GM18502 (cell line): ENCODE measurements at regions not wholly inside any gene's neighbourhood (a gene's known extent, or its start where the extent isn't known, plus 50 kb on each side); places are given as distances from the start of the nearest gene placed in this dataset.
"Not testable (repeated sequence)": the region's sequence is repeated elsewhere in the genome, so short reads cannot be mapped to it uniquely, and the experiment has no call there.

Experiments used
- ATAC-seq: cut with Tn5 transposase; IDR thresholded peaks from one replicate; pipeline ENCODE4 v1.9.1; 2021; ENCODE audit warnings: mild to moderate bottlenecking; ENCODE audit not compliant: unreplicated experiment, poor library complexity

- not testable (repeated sequence) for ATAC-seq
These were observed 87.8 kb upstream of the TANK start for GRCh38 chr2:161072436-161072835.

- no peak for ATAC-seq
These were observed 84.5 kb upstream of the TANK start for GRCh38 chr2:161075701-161076100.

GRCh38 chr2:161076936-161077335 is 83.3 kb upstream of the TANK start:
- ATAC-seq = no peak

- peak; percentile 94 for ATAC-seq
These were observed 82.6 kb upstream of the TANK start for GRCh38 chr2:161077367-161078210.

GRCh38 chr2:161078211-161078539 is 82.1 kb upstream of the TANK start:
- no peak for ATAC-seq

- ATAC-seq = no peak
These were observed 75.1 kb upstream of the TANK start for GRCh38 chr2:161085149-161085548.

GRCh38 chr2:161088658-161089350 is 71.4 kb upstream of the TANK start:
- ATAC-seq = peak; percentile 89

- peak; percentile 64 for ATAC-seq
These were observed 69.8 kb upstream of the TANK start for GRCh38 chr2:161090411-161090810.

GRCh38 chr2:161095314-161095713 is 64.9 kb upstream of the TANK start:
- ATAC-seq = no peak

GRCh38 chr2:161096336-161096735 is 63.9 kb upstream of the TANK start:
- no peak for ATAC-seq

GRCh38 chr2:161097157-161097556 is 63.1 kb upstream of the TANK start:
- ATAC-seq = no peak

- ATAC-seq = no peak
These were observed 59.9 kb upstream of the TANK start for GRCh38 chr2:161100211-161100895.

- ATAC-seq = no peak
These were observed 58.8 kb upstream of the TANK start for GRCh38 chr2:161101406-161101805.

- no peak for ATAC-seq
These were observed 57.3 kb upstream of the TANK start for GRCh38 chr2:161102770-161103450.

- ATAC-seq = no peak
These were observed 56.8 kb upstream of the TANK start for GRCh38 chr2:161103451-161103831.

GRCh38 chr2:161104054-161104553 is 56.1 kb upstream of the TANK start:
- peak; percentile 92 for ATAC-seq

GRCh38 chr2:161107265-161107664 is 53.0 kb upstream of the TANK start:
- no peak for ATAC-seq
